H1 (cell line): ENCODE measurements at regions not wholly inside any gene's neighbourhood (a gene's known extent, or its start where the extent isn't known, plus 50 kb on each side); places are given as distances from the start of the nearest gene placed in this dataset.

ENCODE experiments used
- CHD7 ChIP-seq: fragments of 300-600 bp; sonication (generic); IDR thresholded peaks from 2 replicates; pipeline ENCODE4 v1.7.1; 2012; ENCODE audit warnings: low read length, moderate library complexity, mild to moderate bottlenecking, inconsistent platforms; ENCODE audit not compliant: insufficient replicate concordance
- KDM5A ChIP-seq: fragments of 200-600 bp; IDR thresholded peaks from 2 replicates; pipeline ENCODE4 v1.7.1; 2012; ENCODE audit warnings: mild to moderate bottlenecking, low read length, inconsistent platforms, mixed read lengths
- TF ChIP-seq, protein P1 (sequence below): IDR thresholded peaks from 2 replicates; pipeline ENCODE4 v1.6.1; 2012; ENCODE audit warnings: inconsistent platforms

DNA sequence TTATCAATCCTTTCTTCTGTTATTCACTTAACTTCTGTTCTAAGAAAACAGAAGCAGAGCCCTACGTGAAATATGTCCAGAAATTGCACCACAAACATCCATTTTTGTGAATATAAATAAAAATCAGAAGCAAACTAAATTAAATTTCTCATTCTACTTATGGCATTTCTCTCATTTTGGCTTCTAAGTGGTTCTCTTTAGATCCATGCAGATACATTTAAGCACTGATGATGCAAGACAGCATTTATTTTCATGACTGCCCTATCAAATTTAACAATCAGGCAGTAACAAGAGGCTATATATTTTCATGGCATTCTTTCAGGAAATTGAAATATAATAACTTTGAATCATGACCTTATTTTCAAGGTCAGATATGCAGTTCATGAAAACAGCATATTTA lies 1049.6 kb downstream of the GRM8 start (continued):
- no peak for TF ChIP-seq CHD7
- no peak for TF ChIP-seq KDM5A
- TF ChIP-seq, protein P1, sequence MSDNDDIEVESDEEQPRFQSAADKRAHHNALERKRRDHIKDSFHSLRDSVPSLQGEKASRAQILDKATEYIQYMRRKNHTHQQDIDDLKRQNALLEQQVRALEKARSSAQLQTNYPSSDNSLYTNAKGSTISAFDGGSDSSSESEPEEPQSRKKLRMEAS = no peak
